DOHH2 (cell line): ENCODE measurements at regions not wholly inside any gene's neighbourhood (a gene's known extent, or its start where the extent isn't known, plus 50 kb on each side); places are given as distances from the start of the nearest gene placed in this dataset.

Source experiments
- H3F3A ChIP-seq: fragments of 200-600 bp; sonication (generic), shearing (Covaris generic); 2 replicates; pipeline ENCODE4 v1.6.0; 2016; ENCODE audit warnings: antibody characterized with exemption, mild to moderate bottlenecking; ENCODE audit not compliant: control insufficient read depth, insufficient read depth
- H3K27ac ChIP-seq: fragments of 200-600 bp; sonication (generic); 2 replicates; pipeline ENCODE4 v1.5.1; 2014; ENCODE audit warnings: low read depth, mild to moderate bottlenecking, low read length, moderate library complexity
- H3K27me3 ChIP-seq: fragments of 200-600 bp; sonication (generic); 2 replicates; pipeline ENCODE4 v1.6.1; 2014; ENCODE audit warnings: mild to moderate bottlenecking, low read length, mixed read lengths; ENCODE audit not compliant: control insufficient read depth
- H3K36me3 ChIP-seq: fragments of 200-600 bp; sonication (generic); 2 replicates; pipeline ENCODE4 v1.6.1; 2014; ENCODE audit warnings: mild to moderate bottlenecking, low read length, moderate library complexity, mixed read lengths; ENCODE audit not compliant: control insufficient read depth
- H3K4me1 ChIP-seq: fragments of 200-600 bp; sonication (generic); 2 replicates; pipeline ENCODE4 v1.6.1; 2014; ENCODE audit warnings: mild to moderate bottlenecking, low read length, mixed read lengths; ENCODE audit not compliant: control insufficient read depth
- H3K4me2 ChIP-seq: fragments of 200-600 bp; sonication (generic); 2 replicates; pipeline ENCODE4 v1.6.0; 2014; ENCODE audit warnings: mild to moderate bottlenecking, low read length, moderate library complexity
- H3K4me3 ChIP-seq: fragments of 200-600 bp; sonication (generic); 2 replicates; pipeline ENCODE4 v1.5.1; 2014; ENCODE audit warnings: mild to moderate bottlenecking, low read length, mixed read lengths
- H3K79me2 ChIP-seq: fragments of 200-600 bp; sonication (generic); 2 replicates; pipeline ENCODE4 v1.6.1; 2014; ENCODE audit warnings: mild to moderate bottlenecking, low read length, mixed read lengths; ENCODE audit not compliant: control insufficient read depth
- H3K9me2 ChIP-seq: fragments of 200-600 bp; sonication (generic); replicated peaks from 2 replicates; pipeline ENCODE4 v1.6.1; 2014; ENCODE audit warnings: mild to moderate bottlenecking, low read length, mixed read lengths; ENCODE audit not compliant: control insufficient read depth
- H3K9me3 ChIP-seq: fragments of 200-600 bp; sonication (generic); 2 replicates; pipeline ENCODE4 v1.6.1; 2014; ENCODE audit warnings: antibody characterized with exemption, low read length, mixed read lengths; ENCODE audit not compliant: control insufficient read depth, insufficient read depth
- H4K20me1 ChIP-seq: fragments of 200-600 bp; sonication (generic); 2 replicates; pipeline ENCODE4 v1.6.0; 2014; ENCODE audit warnings: low read depth, mild to moderate bottlenecking, antibody characterized with exemption, low read length, moderate library complexity; ENCODE audit not compliant: control insufficient read depth, insufficient read depth
- CTCF ChIP-seq: fragments of 200-600 bp; sonication (generic); IDR thresholded peaks from one replicate; pipeline ENCODE4 v1.5.1; 2014; ENCODE audit warnings: antibody characterized with exemption, mild to moderate bottlenecking, low read depth, low read length; ENCODE audit not compliant: poor library complexity, severe bottlenecking
- EZH2phosphoT487 ChIP-seq: fragments of 200-600 bp; sonication (generic); IDR thresholded peaks from 2 replicates; pipeline ENCODE4 v1.6.1; 2017; ENCODE audit warnings: borderline replicate concordance, mild to moderate bottlenecking, antibody characterized with exemption, low read length, moderate library complexity, mixed read lengths

DNA sequence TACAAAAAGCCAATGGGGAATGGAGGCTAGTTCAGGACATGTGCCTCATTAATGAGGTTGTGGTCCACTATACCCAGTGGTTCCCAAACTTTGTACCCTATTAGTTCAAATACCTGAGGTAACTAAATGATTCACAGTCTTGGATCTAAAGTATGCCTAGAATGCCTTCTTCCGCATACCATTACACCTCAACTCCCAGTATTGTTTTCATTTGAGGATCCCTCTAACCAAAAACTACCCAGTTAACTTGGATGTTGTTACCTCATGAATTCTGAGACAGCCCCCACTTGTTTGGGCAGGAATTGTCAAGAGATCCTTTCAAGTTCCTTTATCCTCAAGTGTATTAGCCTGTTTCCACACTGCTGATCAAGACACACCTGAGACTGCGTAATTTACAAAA lies 439.2 kb downstream of the PCDH10 start:
- Histone ChIP-seq H4K20me1 (no peaks in the 10 kb centered on the region), H3K4me2 (no peak overlapping the region), H3K79me2 (no peaks in the 10 kb centered on the region), H3K27ac (no peak overlapping the region), H3K4me1 (no peaks in the 10 kb centered on the region), H3K27me3 (no peaks in the 10 kb centered on the region), H3F3A (no peaks in the 10 kb centered on the region), H3K4me3 (no peak overlapping the region), H3K36me3 (no peaks in the 10 kb centered on the region), H3K9me2 (no peaks in the 10 kb centered on the region), H3K9me3 (no peaks in the 10 kb centered on the region; the same call in 1 of the 2 replicates)
- no peak for TF ChIP-seq CTCF
- no peak for TF ChIP-seq EZH2phosphoT487

DNA sequence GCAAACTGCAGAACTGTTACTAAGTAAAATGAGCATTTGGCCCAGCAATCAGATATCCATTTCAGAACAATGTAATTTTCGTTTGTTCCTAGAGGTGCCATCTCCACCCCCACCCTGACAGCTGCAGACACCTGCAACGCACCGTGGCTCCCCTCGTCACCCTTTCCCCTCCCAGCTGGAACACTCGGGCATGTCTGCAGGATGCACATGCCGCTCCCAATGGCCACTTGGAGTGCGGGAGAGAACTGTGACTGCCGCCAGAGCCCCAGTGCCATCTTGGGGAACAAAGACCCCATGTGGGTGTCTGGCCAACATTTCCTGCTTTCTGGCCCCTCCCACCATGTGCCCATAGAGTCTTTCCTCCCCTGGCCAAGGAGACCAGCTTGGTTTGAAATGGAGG lies 436.2 kb downstream of the PCDH10 start:
- Histone ChIP-seq H3K4me2 (no peak overlapping the region), H4K20me1 (no peaks in the 10 kb centered on the region)

DNA sequence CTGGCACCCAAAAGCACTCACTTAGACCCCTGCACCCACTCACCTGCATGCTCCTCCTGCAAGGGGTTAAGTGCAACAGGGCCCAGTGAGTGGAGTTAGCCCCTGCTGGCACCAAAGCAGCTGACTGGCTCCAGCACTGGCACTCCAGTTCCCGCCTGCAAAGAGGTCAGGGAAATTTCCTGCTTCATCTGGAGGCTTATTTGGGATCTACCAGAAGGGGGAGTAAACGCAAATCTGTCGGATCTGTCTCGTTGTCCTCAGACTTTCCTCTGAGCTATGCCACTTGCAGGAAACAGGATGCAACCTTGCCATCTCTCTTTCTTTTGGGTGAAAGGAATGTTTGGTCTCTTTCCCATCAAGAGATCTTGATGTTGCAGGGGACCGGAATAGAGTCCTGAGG lies 435.6 kb downstream of the PCDH10 start:
- no peak overlapping the region for H3K4me3 ChIP-seq

More for the DNA sequence above, 436.2 kb downstream of the PCDH10 start:
- no peaks in the 10 kb centered on the region for H3K27me3 ChIP-seq
- H3K4me1 ChIP-seq = no peaks in the 10 kb centered on the region
- no peak overlapping the region for H3K27ac ChIP-seq
- no peak overlapping the region for H3K4me3 ChIP-seq
- H3K36me3 ChIP-seq = no peaks in the 10 kb centered on the region
- TF ChIP-seq EZH2phosphoT487 (no peak), CTCF (no peak)
- H3F3A ChIP-seq = no peaks in the 10 kb centered on the region
- no peaks in the 10 kb centered on the region for H3K79me2 ChIP-seq
- H3K9me2 ChIP-seq = no peaks in the 10 kb centered on the region
- H3K9me3 ChIP-seq = no peaks in the 10 kb centered on the region; the same call in 1 of the 2 replicates

More for the DNA sequence above, 435.6 kb downstream of the PCDH10 start:
- Histone ChIP-seq H3K36me3 (no peaks in the 10 kb centered on the region), H3K79me2 (no peaks in the 10 kb centered on the region), H3K27ac (no peak overlapping the region), H4K20me1 (no peaks in the 10 kb centered on the region), H3K27me3 (no peaks in the 10 kb centered on the region), H3F3A (no peaks in the 10 kb centered on the region), H3K4me1 (no peaks in the 10 kb centered on the region), H3K9me3 (no peaks in the 10 kb centered on the region; the same call in 1 of the 2 replicates), H3K9me2 (no peaks in the 10 kb centered on the region), H3K4me2 (no peak overlapping the region)
- no peak for TF ChIP-seq CTCF
- no peak for TF ChIP-seq EZH2phosphoT487
